ENCODE measurements at regions not wholly inside any gene's neighbourhood (a gene's known extent, or its start where the extent isn't known, plus 50 kb on each side); places are given as distances from the start of the nearest gene placed in this dataset.

DNA sequence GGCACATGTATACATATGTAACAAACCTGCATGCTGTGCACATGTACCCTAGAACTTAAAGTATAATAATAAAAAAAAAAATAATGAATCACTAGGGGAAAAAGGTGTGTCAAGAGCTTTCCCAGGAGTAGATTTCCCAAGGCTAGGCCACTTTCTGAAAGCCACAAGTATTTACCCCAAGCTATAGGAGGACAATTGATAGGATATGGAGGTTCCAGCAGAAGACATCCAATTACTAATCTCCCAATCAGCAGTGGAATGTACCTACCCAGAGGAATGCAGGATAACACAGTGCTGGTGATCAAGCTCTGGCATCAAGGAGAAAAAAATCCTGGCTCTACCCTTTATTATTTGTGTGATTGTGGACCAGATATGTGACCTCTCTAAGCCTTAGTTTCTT lies 562.7 kb downstream of the RFPL4B start:
- no peak overlapping the region for H3K4me3 ChIP-seq
- no peak overlapping the region for H3K4me3 Mint-ChIP-seq
- H3K27me3 Mint-ChIP-seq (ENCODE audit: insufficient read depth, low read depth, poor library complexity): no peaks in the 10 kb centered on the region
- no peaks in the 10 kb centered on the region; the same call in 2 of the 3 replicates for H3K9me3 Mint-ChIP-seq
- no peaks in the 10 kb centered on the region for H3F3A ChIP-seq (replicated peaks; ENCODE audit: low read depth)
- DNase-seq (ENCODE audit: low spot score): no peak
- H3K36me3 ChIP-seq (ENCODE audit: insufficient read depth): no peaks in the 10 kb centered on the region
- H3K27me3 ChIP-seq (ENCODE audit: insufficient read depth): no peaks in the 10 kb centered on the region
- no peaks in the 10 kb centered on the region for H4K20me1 ChIP-seq (replicated peaks; ENCODE audit: insufficient read depth)
- peaks cover 12% of the 10 kb centered on the region; the same call in 1 of the 2 replicates for H3K4me1 ChIP-seq (ENCODE audit: insufficient read depth)
- ATAC-seq: no peak
- no peaks in the 10 kb centered on the region for H3K9me2 ChIP-seq (ENCODE audit: insufficient read depth)
- H3K27ac Mint-ChIP-seq: no peak overlapping the region
- H3K4me2 ChIP-seq: no peak overlapping the region
- H3K79me2 ChIP-seq (replicated peaks; ENCODE audit: insufficient read depth): no peaks in the 10 kb centered on the region
- H3K4me1 Mint-ChIP-seq: peaks cover 17% of the 10 kb centered on the region; the same call in 2 of the 3 replicates
- H3K36me3 Mint-ChIP-seq (ENCODE audit: low read depth): no peaks in the 10 kb centered on the region
- no peak overlapping the region for H3K27ac ChIP-seq (ENCODE audit: low read depth)
- H2AFZ ChIP-seq: no peak overlapping the region
- TF ChIP-seq STAT1 (IDR thresholded peaks at IDR 0.05; ENCODE audit: unreplicated experiment) (no peak), ETS1 (IDR thresholded peaks at IDR 0.05) (no peak), REST (IDR thresholded peaks at IDR 0.05; ENCODE audit: unreplicated experiment) (no peak), ZNF114 (CRISPR knock-in tag; IDR thresholded peaks at IDR 0.05) (no peak), ZNF331 (CRISPR knock-in tag; IDR thresholded peaks at IDR 0.05; ENCODE audit: low read depth) (no peak), CREB1 (CRISPR knock-in tag; IDR thresholded peaks at IDR 0.05; ENCODE audit: low read depth) (no peak), EZH2 (IDR thresholded peaks at IDR 0.05; ENCODE audit: low read depth, unreplicated experiment) (no peak), POLR2AphosphoS5 (IDR thresholded peaks at IDR 0.05; ENCODE audit: low read depth) (no peak)

- Histone ChIP-seq H3K9me2 (ENCODE audit: insufficient read depth) (no peaks in the 10 kb centered on the region), H4K20me1 (replicated peaks; ENCODE audit: insufficient read depth) (no peaks in the 10 kb centered on the region), H3K4me2 (no peak overlapping the region), H3K36me3 (ENCODE audit: insufficient read depth) (no peaks in the 10 kb centered on the region), H3K4me1 (ENCODE audit: insufficient read depth) (peaks cover 12% of the 10 kb centered on the region; the same call in 1 of the 2 replicates), H3K27me3 (ENCODE audit: insufficient read depth) (no peaks in the 10 kb centered on the region), H3K4me3 (no peak overlapping the region), H2AFZ (no peak overlapping the region), H3K79me2 (replicated peaks; ENCODE audit: insufficient read depth) (no peaks in the 10 kb centered on the region), H3K27ac (ENCODE audit: low read depth) (no peak overlapping the region), H3F3A (replicated peaks; ENCODE audit: low read depth) (no peaks in the 10 kb centered on the region)
- H3K9me3 Mint-ChIP-seq: no peaks in the 10 kb centered on the region; the same call in 2 of the 3 replicates
- H3K27ac Mint-ChIP-seq: no peak overlapping the region
- DNase-seq (ENCODE audit: low spot score): no peak
- no peaks in the 10 kb centered on the region for H3K27me3 Mint-ChIP-seq (ENCODE audit: insufficient read depth, low read depth, poor library complexity)
- H3K4me1 Mint-ChIP-seq: peaks cover 17% of the 10 kb centered on the region; the same call in 2 of the 3 replicates
- H3K36me3 Mint-ChIP-seq (ENCODE audit: low read depth): no peaks in the 10 kb centered on the region
- ATAC-seq: no peak
- no peak overlapping the region for H3K4me3 Mint-ChIP-seq
- TF ChIP-seq REST (IDR thresholded peaks at IDR 0.05; ENCODE audit: unreplicated experiment): no peak
- no peak for TF ChIP-seq EZH2phosphoT487 (IDR thresholded peaks at IDR 0.05; ENCODE audit: unreplicated experiment)
- TF ChIP-seq NANOG (IDR thresholded peaks at IDR 0.05; ENCODE audit: borderline replicate concordance): no peak
- TF ChIP-seq POLR2AphosphoS5 (IDR thresholded peaks at IDR 0.05; ENCODE audit: low read depth): no peak
- no peak for TF ChIP-seq ZNF114 (CRISPR knock-in tag; IDR thresholded peaks at IDR 0.05)
- TF ChIP-seq ZNF331 (CRISPR knock-in tag; IDR thresholded peaks at IDR 0.05; ENCODE audit: low read depth): no peak
- TF ChIP-seq CREB1 (CRISPR knock-in tag; IDR thresholded peaks at IDR 0.05; ENCODE audit: low read depth): no peak
- no peak for TF ChIP-seq ETS1 (IDR thresholded peaks at IDR 0.05)
- no peak for TF ChIP-seq CTCF (conservative IDR thresholded peaks at IDR 0.05; ENCODE audit: low read depth in 2 of 2)
- no peak for TF ChIP-seq STAT1 (IDR thresholded peaks at IDR 0.05; ENCODE audit: unreplicated experiment)
- no peak for TF ChIP-seq EZH2 (IDR thresholded peaks at IDR 0.05; ENCODE audit: low read depth, unreplicated experiment)
- TF ChIP-seq JUNB (IDR thresholded peaks at IDR 0.05; ENCODE audit: unreplicated experiment): no peak
Observed at GRCh38 chr6:112910256-112910655, 563.1 kb downstream of the RFPL4B start.
